Immature natural killer cell (primary cell): ENCODE measurements at regions not wholly inside any gene's neighbourhood (a gene's known extent, or its start where the extent isn't known, plus 50 kb on each side); places are given as distances from the start of the nearest gene placed in this dataset.

Experiments
- DNase-seq, 3 donors: peaks; one replicate each; pipeline ENCODE4 v3.0.0; 2022; ENCODE audit warnings: mixed read lengths in 1 of 3
- H3K27ac Mint-ChIP-seq, 6 donors: one replicate each; pipeline ENCODE4 v1.8.0; 2020; ENCODE audit warnings: mixed read lengths in 6 of 6, mild to moderate bottlenecking in 5 of 6, inconsistent platforms in 4 of 6, moderate library complexity in 3 of 6
- H3K27me3 Mint-ChIP-seq, 3 donors: one replicate each; pipeline ENCODE4 v1.8.0; 2020 to 2021; ENCODE audit warnings: low read depth in 3 of 3, mild to moderate bottlenecking in 3 of 3, mixed read lengths in 3 of 3, moderate library complexity in 3 of 3, inconsistent platforms in 1 of 3
- H3K36me3 Mint-ChIP-seq, 3 donors: one replicate each; pipeline ENCODE4 v1.8.0; 2020; ENCODE audit warnings: mixed read lengths in 3 of 3, inconsistent platforms in 2 of 3, mild to moderate bottlenecking in 2 of 3
- H3K4me1 Mint-ChIP-seq, 2 donors: one replicate each; pipeline ENCODE4 v1.8.0; 2020; ENCODE audit warnings: inconsistent platforms in 2 of 2, mild to moderate bottlenecking in 2 of 2, mixed read lengths in 2 of 2, moderate library complexity in 1 of 2
- H3K4me3 Mint-ChIP-seq, 5 donors: one replicate each; pipeline ENCODE4 v1.8.0; 2020; ENCODE audit warnings: mild to moderate bottlenecking in 5 of 5, mixed read lengths in 5 of 5, inconsistent platforms in 3 of 5, moderate library complexity in 3 of 5
- H3K9me3 Mint-ChIP-seq, 6 donors: one replicate each; pipeline ENCODE4 v1.8.0; 2020; ENCODE audit warnings: mild to moderate bottlenecking in 6 of 6, mixed read lengths in 6 of 6, inconsistent platforms in 4 of 6, moderate library complexity in 3 of 6

- no peak overlapping the region for H3K27ac Mint-ChIP-seq
- H3K9me3 Mint-ChIP-seq, result peaks cover 0 to 4% (median 0%) of the 10 kb centered on the region in 6 donors
- H3K4me3 Mint-ChIP-seq, result no peak overlapping the region
- peaks cover 0 to 3% (median 0%) of the 10 kb centered on the region in 3 donors for H3K36me3 Mint-ChIP-seq
- peaks cover 5 to 7% of the 10 kb centered on the region in 2 donors for H3K4me1 Mint-ChIP-seq
- peaks cover 2 to 16% (median 8%) of the 10 kb centered on the region in 3 donors for H3K27me3 Mint-ChIP-seq
- DNase-seq, result no peak
These were observed 246.2 kb downstream of the LRFN2 start for GRCh38 chr6:40340957-40341356.

GRCh38 chr6:40340196-40340595 is 247.0 kb downstream of the LRFN2 start:
- peaks cover 2 to 16% (median 10%) of the 10 kb centered on the region in 3 donors for H3K27me3 Mint-ChIP-seq

DNA sequence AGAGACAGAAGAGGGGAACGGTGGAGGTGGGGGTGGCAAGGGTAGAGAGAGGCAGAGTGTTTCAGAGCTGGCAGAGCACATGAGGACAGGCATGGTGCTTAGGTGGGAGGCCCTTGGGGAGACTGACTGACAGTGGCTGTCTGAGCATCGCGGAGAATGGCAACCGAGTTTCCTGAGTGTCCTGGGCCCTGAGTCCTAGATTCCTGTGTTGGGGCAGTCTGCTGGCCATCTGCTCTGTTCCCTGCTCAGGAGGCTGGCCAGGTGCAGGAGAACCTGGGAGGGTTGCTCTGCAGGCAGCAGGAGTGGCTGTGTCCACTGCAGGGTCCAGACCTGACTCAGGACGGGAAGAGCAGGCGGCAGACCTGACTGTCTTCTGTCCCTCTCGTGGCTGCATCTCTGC is 248.9 kb downstream of the LRFN2 start:
- Mint-ChIP-seq H3K27ac (no peak overlapping the region), H3K27me3 (peaks cover 3 to 16% (median 8%) of the 10 kb centered on the region in 3 donors), H3K36me3 (peaks cover 0 to 3% (median 0%) of the 10 kb centered on the region in 3 donors)

More at GRCh38 chr6:40340196-40340595, 247.0 kb downstream of the LRFN2 start:
- Mint-ChIP-seq H3K27ac (no peak overlapping the region), H3K4me3 (no peak overlapping the region), H3K9me3 (peaks cover 0 to 4% (median 0%) of the 10 kb centered on the region in 6 donors), H3K36me3 (peaks cover 0 to 3% (median 0%) of the 10 kb centered on the region in 3 donors), H3K4me1 (peaks cover 5 to 8% of the 10 kb centered on the region in 2 donors)
- no peak for DNase-seq

GRCh38 chr6:40336940-40337760 is 250.0 kb downstream of the LRFN2 start:
- peak overlapping the region in 1 of 6 donors; percentile 26 for H3K27ac Mint-ChIP-seq
- H3K36me3 Mint-ChIP-seq, result peaks cover 0 to 3% (median 0%) of the 10 kb centered on the region in 3 donors
- H3K9me3 Mint-ChIP-seq, result peaks cover 0 to 4% (median 0%) of the 10 kb centered on the region in 6 donors
- H3K27me3 Mint-ChIP-seq, result peaks cover 4 to 16% (median 8%) of the 10 kb centered on the region in 3 donors
- peaks cover 5 to 8% of the 10 kb centered on the region in 2 donors for H3K4me1 Mint-ChIP-seq
- no peak overlapping the region for H3K4me3 Mint-ChIP-seq
- DNase-seq, result no peak

More for the DNA sequence above, 248.9 kb downstream of the LRFN2 start:
- no peak for DNase-seq
- H3K4me3 Mint-ChIP-seq, result no peak overlapping the region
- H3K9me3 Mint-ChIP-seq, result peaks cover 0 to 4% (median 0%) of the 10 kb centered on the region in 6 donors
- H3K4me1 Mint-ChIP-seq, result peaks cover 5 to 8% of the 10 kb centered on the region in 2 donors

GRCh38 chr6:40336296-40336695 is 250.9 kb downstream of the LRFN2 start:
- Mint-ChIP-seq H3K27ac (no peak overlapping the region), H3K4me3 (peak overlapping the region in 1 of 5 donors; percentile 5), H3K27me3 (peaks cover 6 to 11% (median 8%) of the 10 kb centered on the region in 3 donors)

DNA sequence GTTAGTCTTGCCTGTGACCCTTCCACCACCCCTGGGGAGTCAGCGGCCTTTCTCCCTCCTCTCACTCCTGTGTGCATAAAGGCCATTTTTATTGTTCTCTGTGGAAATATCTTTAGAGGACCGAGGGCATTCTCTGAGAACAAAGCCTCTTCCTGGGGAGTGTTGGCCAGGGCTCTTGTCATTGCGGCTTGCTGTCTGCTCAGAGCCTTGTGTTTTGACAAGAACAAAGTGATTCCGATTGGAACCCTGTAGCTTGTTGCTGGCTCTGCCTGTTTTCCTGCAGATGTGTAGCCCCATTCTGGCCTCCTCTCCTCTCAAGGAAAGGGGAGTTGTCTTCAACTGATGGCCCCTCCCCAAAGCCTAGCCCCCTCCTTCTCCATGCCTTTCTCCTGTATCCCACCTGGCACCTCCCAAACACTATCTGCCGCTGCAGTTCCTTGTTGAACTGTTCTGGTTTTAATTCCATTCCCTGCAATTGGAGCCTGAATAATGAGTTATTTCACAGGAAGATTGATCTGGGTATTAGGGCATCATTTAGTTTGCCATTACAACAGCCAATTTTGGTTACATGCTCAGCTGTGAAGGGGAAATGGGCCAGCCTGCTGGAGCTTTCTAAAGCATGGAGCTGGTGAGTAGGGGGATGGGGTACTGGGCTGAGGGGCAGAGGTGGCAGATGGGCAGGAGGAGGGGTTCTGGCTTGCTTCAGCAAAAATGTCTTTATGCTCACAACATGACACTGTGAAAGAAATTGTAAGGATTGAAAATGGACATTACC is 252.5 kb downstream of the LRFN2 start:
- no peak for DNase-seq
- peaks cover 0 to 4% (median 0%) of the 10 kb centered on the region in 6 donors for H3K9me3 Mint-ChIP-seq
- H3K4me3 Mint-ChIP-seq, result no peak overlapping the region
- peak overlapping the region in 1 of 6 donors; percentile 25 for H3K27ac Mint-ChIP-seq
- peaks cover 0 to 3% (median 0%) of the 10 kb centered on the region in 3 donors for H3K36me3 Mint-ChIP-seq
- H3K4me1 Mint-ChIP-seq, result peaks cover 6 to 8% of the 10 kb centered on the region in 2 donors
- peaks cover 6 to 13% (median 8%) of the 10 kb centered on the region in 3 donors for H3K27me3 Mint-ChIP-seq

More at GRCh38 chr6:40336296-40336695, 250.9 kb downstream of the LRFN2 start:
- peaks cover 5 to 8% of the 10 kb centered on the region in 2 donors for H3K4me1 Mint-ChIP-seq
- peaks cover 0 to 3% (median 0%) of the 10 kb centered on the region in 3 donors for H3K36me3 Mint-ChIP-seq
- no peak for DNase-seq
- H3K9me3 Mint-ChIP-seq, result peaks cover 0 to 4% (median 0%) of the 10 kb centered on the region in 6 donors

DNA sequence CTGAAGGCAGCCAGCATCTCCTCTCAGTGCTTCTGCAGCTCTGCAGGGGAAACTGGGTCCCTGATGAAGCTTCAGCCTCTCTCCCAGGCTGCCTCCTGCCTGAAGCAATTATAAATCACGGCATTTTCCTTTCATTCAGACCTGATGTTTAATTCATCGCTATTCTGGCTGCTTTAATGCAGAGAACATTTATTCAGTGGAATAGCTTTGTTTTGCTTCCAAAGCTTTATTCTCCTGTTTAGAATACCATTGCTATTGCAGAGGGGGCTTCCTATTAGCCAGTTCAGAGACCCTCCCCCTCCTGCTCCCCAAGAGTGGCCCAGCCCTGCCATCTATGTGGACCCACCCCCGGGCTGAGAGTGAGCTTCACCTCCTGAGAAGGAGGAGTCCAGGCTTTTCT is 255.6 kb downstream of the LRFN2 start:
- Mint-ChIP-seq H3K27ac (no peak overlapping the region), H3K4me1 (peaks cover 10 to 14% of the 10 kb centered on the region in 2 donors), H3K4me3 (no peak overlapping the region), H3K27me3 (peaks cover 4 to 10% (median 9%) of the 10 kb centered on the region in 3 donors), H3K9me3 (no peaks in the 10 kb centered on the region), H3K36me3 (no peaks in the 10 kb centered on the region)
- no peak for DNase-seq

- H3K4me3 Mint-ChIP-seq, result no peak overlapping the region
- H3K27me3 Mint-ChIP-seq, result peaks cover 2 to 10% (median 9%) of the 10 kb centered on the region in 3 donors
- H3K9me3 Mint-ChIP-seq, result no peaks in the 10 kb centered on the region
- H3K4me1 Mint-ChIP-seq, result peaks cover 7% of the 10 kb centered on the region in 2 donors
- no peaks in the 10 kb centered on the region for H3K36me3 Mint-ChIP-seq
- no peak overlapping the region for H3K27ac Mint-ChIP-seq
- no peak for DNase-seq
These were observed 256.9 kb downstream of the LRFN2 start for GRCh38 chr6:40330301-40330721.

GRCh38 chr6:40328986-40329545 is 258.1 kb downstream of the LRFN2 start:
- Mint-ChIP-seq H3K4me3 (no peak overlapping the region), H3K9me3 (no peaks in the 10 kb centered on the region), H3K4me1 (peaks cover 7% of the 10 kb centered on the region in 2 donors), H3K27ac (peak overlapping the region in 2 of 6 donors; percentile 43 to 72), H3K27me3 (peaks cover 2 to 11% (median 7%) of the 10 kb centered on the region in 3 donors), H3K36me3 (no peaks in the 10 kb centered on the region)
- DNase-seq, result no peak

GRCh38 chr6:40328386-40328985 is 258.7 kb downstream of the LRFN2 start:
- DNase-seq, result peak; percentile 24 to 55 (median 46)
- Mint-ChIP-seq H3K36me3 (no peaks in the 10 kb centered on the region), H3K27ac (peak overlapping the region in 2 of 6 donors; percentile 43 to 72), H3K4me3 (no peak overlapping the region), H3K9me3 (no peaks in the 10 kb centered on the region), H3K27me3 (peaks cover under 1 to 13% (median 7%) of the 10 kb centered on the region in 3 donors), H3K4me1 (peaks cover 7% of the 10 kb centered on the region in 2 donors)

GRCh38 chr6:40326714-40327421 is 260.3 kb downstream of the LRFN2 start:
- Mint-ChIP-seq H3K9me3 (no peaks in the 10 kb centered on the region), H3K36me3 (no peaks in the 10 kb centered on the region), H3K27me3 (peaks cover 0 to 16% (median 7%) of the 10 kb centered on the region in 3 donors), H3K4me1 (peaks cover 7% of the 10 kb centered on the region in 2 donors), H3K4me3 (no peak overlapping the region), H3K27ac (no peak overlapping the region)
- DNase-seq, result no peak

DNA sequence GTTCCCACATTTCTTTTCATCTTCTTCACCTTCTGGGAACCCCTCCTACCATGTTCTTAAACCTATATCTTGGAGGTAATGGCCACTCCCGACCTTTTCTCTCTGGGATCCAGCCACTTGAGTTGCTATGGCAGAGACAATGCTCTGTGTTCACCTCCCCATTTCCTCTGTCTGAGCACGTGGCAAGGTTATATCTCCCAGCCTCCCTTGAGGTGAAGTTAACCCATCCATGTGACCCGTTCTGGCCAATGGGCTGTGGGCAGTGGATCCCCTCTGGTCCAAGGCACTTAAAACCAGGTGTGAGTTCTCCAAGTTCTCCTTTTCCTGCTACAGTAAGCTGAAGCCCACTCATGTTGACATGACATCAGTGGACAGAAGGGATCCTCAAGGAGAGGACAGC is 261.4 kb downstream of the LRFN2 start:
- H3K27me3 Mint-ChIP-seq, result peaks cover 0 to 24% (median 8%) of the 10 kb centered on the region in 3 donors
- no peak for DNase-seq
- peaks cover 7% of the 10 kb centered on the region in 2 donors for H3K4me1 Mint-ChIP-seq
- H3K36me3 Mint-ChIP-seq, result no peaks in the 10 kb centered on the region
- H3K9me3 Mint-ChIP-seq, result no peaks in the 10 kb centered on the region
- H3K27ac Mint-ChIP-seq, result no peak overlapping the region
- no peak overlapping the region for H3K4me3 Mint-ChIP-seq
